ENCODE measurements at regions not wholly inside any gene's neighbourhood (a gene's known extent, or its start where the extent isn't known, plus 50 kb on each side); places are given as distances from the start of the nearest gene placed in this dataset.

- TF ChIP-seq PITX1 (CRISPR knock-in tag; IDR thresholded peaks at IDR 0.05): no peak
- no peak for TF ChIP-seq RXRA (CRISPR knock-in tag; IDR thresholded peaks at IDR 0.05)
- TF ChIP-seq ZNF549 (CRISPR knock-in tag; IDR thresholded peaks at IDR 0.05): no peak
Measured at GRCh38 chr6:2412731-2413130, 167.3 kb upstream of the GMDS start (continued).

- in situ Hi-C loops (cut with HindIII; ENCODE audit: extremely low pct_ligation_motif_present, low pct_unique_long_range_greater_than_20kb): no loop called here
- CTCF ChIA-PET (ENCODE audit: low intra/inter-chr PET ratio, low total read pairs): no interaction called here
- 87% methylated on average over 7 of the region's 7 CpGs for WGBS (ENCODE audit: low lambda C conversion rate)
- Histone ChIP-seq H3K9me3 (ENCODE audit: low read length) (no peaks in the 10 kb centered on the region), H3K36me3 (replicated peaks in 1 of 2; ENCODE audit: control insufficient read depth in 1 of 2, insufficient read depth in 2 of 2, low read length in 2 of 2) (no peaks in the 10 kb centered on the region), H3K9ac (ENCODE audit: insufficient read depth, low read depth, low read length) (no peak overlapping the region), H3K27me3 (ENCODE audit: control insufficient read depth in 1 of 2, insufficient read depth in 2 of 2, low read length in 2 of 2) (no peaks in the 10 kb centered on the region), H3K79me2 (ENCODE audit: insufficient read depth, low read length) (no peaks in the 10 kb centered on the region), H4K20me1 (ENCODE audit: insufficient read depth, low read length) (no peaks in the 10 kb centered on the region), H2AFZ (ENCODE audit: low read length) (no peak overlapping the region), H3K4me1 (ENCODE audit: insufficient read depth, low read length) (no peaks in the 10 kb centered on the region), H3K27ac (ENCODE audit: extremely low read length, insufficient read depth, low read length) (no peak overlapping the region), H3K4me3 (replicated peaks in 1 of 3; ENCODE audit: insufficient read depth in 1 of 3, low read depth in 2 of 3, low read length in 3 of 3) (no peak overlapping the region), H3K4me2 (ENCODE audit: low read depth, low read length) (no peak overlapping the region)
- FAIRE-seq: no peak
- BruUV-seq (replicated peaks): no TSS peak
- ATAC-seq: no peak
- intact Hi-C loops (cut with micrococcal nuclease; ENCODE audit: unreplicated experiment): no loop called here
- DNase-seq (ENCODE audit: low spot score): no peak
- POLR2A ChIA-PET: no interaction called here
- TF ChIP-seq DBP (CRISPR knock-in tag; IDR thresholded peaks at IDR 0.05; ENCODE audit: not compliant biosample characterization) (no peak), MTA3 (CRISPR knock-in tag; IDR thresholded peaks at IDR 0.05) (no peak), SP4 (CRISPR knock-in tag; IDR thresholded peaks at IDR 0.05) (no peak), ZBTB8A (CRISPR knock-in tag; IDR thresholded peaks at IDR 0.05; ENCODE audit: borderline replicate concordance, low read depth) (no peak), MZF1 (CRISPR knock-in tag; IDR thresholded peaks at IDR 0.05; ENCODE audit: borderline replicate concordance) (no peak), POLR2AphosphoS2 (IDR thresholded peaks at IDR 0.05; ENCODE audit: low read depth, low read length) (no peak), CREBL2 (CRISPR knock-in tag; IDR thresholded peaks at IDR 0.05; ENCODE audit: borderline replicate concordance) (no peak), ZNF768 (CRISPR knock-in tag; IDR thresholded peaks at IDR 0.05) (no peak), RBFOX2 (IDR thresholded peaks at IDR 0.05; ENCODE audit: low read depth, low read length) (no peak), CEBPZ (IDR thresholded peaks at IDR 0.05; ENCODE audit: low read length) (no peak), KLF12 (CRISPR knock-in tag; IDR thresholded peaks at IDR 0.05; ENCODE audit: borderline replicate concordance) (no peak), PHF20 (CRISPR knock-in tag; IDR thresholded peaks at IDR 0.05) (no peak), ZBTB39 (CRISPR knock-in tag; IDR thresholded peaks at IDR 0.05) (no peak), FOXO1 (CRISPR knock-in tag; IDR thresholded peaks at IDR 0.05) (no peak), KDM6A (CRISPR knock-in tag; IDR thresholded peaks at IDR 0.05; ENCODE audit: low read depth) (no peak)
Measured at GRCh38 chr6:2410656-2411380, 165.4 kb upstream of the GMDS start.
